GM19397 (cell line): ENCODE measurements at regions not wholly inside any gene's neighbourhood (a gene's known extent, or its start where the extent isn't known, plus 50 kb on each side); places are given as distances from the start of the nearest gene placed in this dataset.
"Not testable (repeated sequence)": the region's sequence is repeated elsewhere in the genome, so short reads cannot be mapped to it uniquely, and the experiment has no call there.

Experiments
- ATAC-seq: cut with Tn5 transposase; IDR thresholded peaks from one replicate; pipeline ENCODE4 v1.9.1; 2021; ENCODE audit warnings: mild to moderate bottlenecking, moderate library complexity; ENCODE audit not compliant: unreplicated experiment

DNA sequence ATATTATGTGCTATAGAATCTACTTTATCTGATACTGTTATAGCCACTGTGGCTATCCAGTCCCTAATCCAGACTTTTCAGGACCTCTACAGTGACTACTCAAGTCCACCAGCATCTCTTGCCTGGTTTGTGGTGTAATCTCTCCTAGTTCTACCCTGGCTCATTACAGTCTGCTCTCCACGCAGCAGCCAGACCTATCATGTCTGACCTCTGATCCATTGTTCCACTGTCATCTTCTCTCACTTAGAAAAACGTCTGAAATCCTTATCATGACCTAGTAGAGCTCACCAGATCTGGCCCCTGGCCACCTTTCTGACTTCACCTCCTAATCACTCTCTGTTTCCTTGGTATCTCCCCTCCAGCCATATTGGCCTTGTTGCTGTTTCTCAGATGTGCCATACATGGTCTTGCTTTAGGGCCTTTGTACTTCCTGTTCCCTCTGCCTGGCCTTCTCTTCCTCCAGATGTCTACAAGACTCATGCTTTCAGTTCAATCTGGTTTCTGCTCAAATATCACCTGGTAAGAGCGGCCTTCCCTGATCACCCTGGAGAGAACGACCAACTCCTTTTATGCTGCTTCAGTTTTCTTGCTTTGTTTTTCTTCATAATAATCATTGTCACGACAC is 475.5 kb downstream of the AACS start:
- ATAC-seq = no peak

GRCh38 chr12:125544960-125545359 is 479.7 kb downstream of the AACS start:
- ATAC-seq = no peak

- no peak for ATAC-seq
These were observed 483.9 kb downstream of the AACS start for GRCh38 chr12:125549171-125549570.

GRCh38 chr12:125549836-125550235 is 484.6 kb downstream of the AACS start:
- no peak for ATAC-seq

DNA sequence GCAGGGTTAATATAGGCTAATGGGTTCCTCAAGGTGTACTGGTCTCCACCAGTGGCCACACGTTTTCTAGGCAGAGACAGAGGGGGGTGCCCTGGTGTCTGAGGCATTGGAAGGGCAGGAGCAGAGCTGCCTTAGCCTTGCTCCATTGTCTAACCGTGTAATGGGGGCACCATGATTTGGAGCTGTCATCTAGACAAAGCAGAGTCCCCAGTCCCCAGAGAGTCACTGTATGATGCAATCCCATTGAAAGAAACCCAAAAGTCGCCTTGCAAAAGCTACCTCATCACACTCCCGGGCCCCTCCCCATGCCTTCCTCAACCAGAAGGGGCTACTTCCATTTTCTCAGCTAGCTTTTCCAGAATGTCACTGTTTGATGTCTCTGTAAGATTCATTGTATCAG is 487.1 kb downstream of the AACS start:
- ATAC-seq = no peak

- ATAC-seq = not testable (repeated sequence)
These were observed 495.8 kb downstream of the AACS start for GRCh38 chr12:125561008-125561407.

DNA sequence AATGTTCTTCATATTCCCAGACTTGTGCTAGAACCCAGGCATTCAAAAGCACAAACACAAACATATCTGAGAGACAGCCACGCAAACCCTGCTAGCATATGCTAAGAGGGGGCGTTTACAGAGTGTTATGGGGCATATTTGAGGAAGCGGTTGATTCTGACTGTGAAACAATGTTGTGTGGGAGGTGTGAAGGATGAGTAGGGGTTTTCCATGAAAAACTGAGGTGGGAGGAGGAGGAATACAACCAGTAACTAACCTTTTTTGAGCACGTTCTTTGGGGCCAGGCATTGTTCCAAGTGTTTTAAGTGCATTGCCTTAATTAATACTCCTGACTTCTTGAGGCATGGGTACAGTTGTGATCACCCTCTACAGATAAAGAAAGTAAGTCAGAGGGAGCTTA is 499.5 kb downstream of the AACS start:
- ATAC-seq = no peak

GRCh38 chr12:125567581-125567980 is 502.3 kb downstream of the AACS start:
- ATAC-seq = no peak

DNA sequence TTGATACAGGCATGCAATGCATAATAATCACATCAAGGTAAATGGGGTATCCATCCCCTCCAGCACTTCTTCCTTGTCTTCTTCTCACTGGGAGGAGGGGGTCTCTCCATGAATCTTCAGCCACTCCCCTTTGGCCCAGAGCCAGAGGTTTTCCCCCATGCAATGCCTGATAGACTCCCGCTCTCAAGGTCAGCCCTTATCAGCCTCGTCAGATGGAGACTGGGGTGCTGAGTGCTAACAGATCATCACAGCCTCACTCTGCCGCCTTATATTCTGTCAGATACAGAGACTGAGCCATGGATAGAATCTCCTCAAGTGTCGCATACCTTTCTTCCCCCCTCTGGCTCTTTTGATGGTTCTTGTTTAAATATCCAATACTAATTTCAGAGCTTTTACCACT is 503.1 kb downstream of the AACS start:
- ATAC-seq = no peak

DNA sequence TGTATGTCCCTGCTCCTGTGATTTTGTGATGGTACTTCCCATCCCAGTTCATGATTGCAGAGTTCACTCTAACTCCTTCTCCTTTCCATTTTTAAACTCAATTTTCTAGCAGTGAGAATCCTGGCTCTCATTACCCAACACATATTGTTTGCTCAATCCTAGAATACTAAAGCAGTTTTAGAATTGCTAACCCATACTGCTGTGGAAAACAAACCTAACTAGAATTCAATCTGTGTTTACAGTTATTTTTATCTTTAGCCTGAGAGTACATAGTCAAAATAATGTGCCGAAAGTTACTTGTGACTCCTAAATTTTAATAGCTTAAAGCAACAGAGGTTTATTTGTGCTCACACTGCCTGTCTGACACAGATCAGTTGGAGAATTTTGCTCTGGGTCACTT is 508.0 kb downstream of the AACS start:
- no peak for ATAC-seq

- ATAC-seq = no peak
These were observed 512.1 kb downstream of the AACS start for GRCh38 chr12:125577334-125577733.

DNA sequence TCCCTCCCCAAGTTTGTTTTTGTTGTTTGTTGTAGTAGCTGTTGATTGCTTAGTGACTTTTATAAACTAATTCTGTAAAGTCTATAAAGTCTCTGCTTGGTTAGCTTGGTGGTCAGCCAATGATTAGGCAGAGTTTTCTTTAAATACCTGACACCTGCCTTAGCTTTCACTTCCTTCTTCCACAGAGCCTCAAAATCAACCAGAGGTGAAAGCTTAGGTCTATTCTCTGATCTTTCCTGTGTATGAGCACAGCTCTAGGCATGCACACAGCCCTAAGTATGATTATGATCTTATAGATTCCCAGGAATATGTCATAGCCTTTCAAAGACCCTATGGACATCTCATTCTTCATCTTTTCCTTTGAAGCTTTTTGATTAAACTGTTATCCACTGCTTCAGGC is 514.7 kb downstream of the AACS start:
- ATAC-seq = no peak

DNA sequence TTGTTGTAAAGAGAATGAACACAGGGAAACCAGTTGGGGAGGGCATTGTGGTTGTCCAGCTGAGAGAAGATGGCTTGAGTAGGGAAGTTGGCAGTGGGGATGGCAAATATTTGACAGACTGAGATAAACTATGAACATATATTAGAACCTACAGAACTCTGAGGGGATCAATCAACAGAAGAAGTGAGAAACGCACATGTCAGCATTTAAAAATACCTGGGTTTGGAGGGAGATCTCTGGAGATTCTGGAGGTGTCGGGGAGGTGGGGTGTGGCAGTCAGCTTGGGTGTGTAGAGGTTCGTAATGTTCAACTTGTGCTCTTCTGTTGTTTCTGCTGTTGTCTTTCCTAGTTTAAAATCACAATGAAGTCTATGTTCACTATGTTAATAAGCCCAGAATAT is 517.8 kb downstream of the AACS start:
- ATAC-seq = no peak

GRCh38 chr12:125586441-125586840 is 521.2 kb downstream of the AACS start:
- ATAC-seq = no peak

GRCh38 chr12:125593269-125593668 is 528.0 kb downstream of the AACS start:
- no peak for ATAC-seq

GRCh38 chr12:125604976-125605375 is 539.7 kb downstream of the AACS start:
- no peak for ATAC-seq

DNA sequence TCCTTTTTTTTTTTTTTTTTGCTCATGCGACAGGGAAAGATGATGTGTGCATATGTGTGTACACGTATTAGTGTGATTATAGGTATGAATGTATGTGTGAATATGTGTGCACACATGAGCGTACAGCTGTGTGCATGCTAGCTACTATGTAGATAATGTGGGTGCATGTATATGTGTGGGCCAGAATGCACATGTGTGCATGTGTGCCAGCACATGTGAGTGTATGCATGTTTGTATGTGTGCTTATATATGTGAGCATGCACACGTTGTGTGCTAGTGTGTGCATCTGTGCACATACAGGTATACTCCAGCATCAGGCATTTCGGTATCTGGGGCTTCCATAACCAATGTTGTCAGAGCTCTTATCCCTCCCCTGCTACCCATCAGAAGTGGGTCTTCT is 541.1 kb downstream of the AACS start:
- ATAC-seq = no peak

DNA sequence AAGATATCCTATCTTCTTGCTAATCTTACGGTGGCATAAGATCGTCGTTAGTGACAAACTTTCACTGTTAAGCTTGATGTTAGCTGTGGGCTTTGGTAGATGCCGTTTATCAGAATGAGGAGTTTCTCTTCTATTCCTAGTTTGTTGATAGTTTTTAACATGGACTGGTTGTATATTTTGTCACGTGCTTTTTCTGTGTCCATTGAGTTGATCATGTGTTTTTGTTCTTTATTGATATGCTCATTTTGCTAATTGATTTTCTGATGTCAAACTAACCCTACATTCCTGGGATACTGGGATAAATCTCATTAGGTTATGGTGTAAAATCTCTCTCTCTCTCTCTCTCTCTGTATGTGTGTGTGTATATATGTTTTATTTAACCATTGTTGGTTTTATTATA is 545.1 kb downstream of the AACS start:
- ATAC-seq = no peak

GRCh38 chr12:125610971-125611370 is 545.7 kb downstream of the AACS start:
- no peak for ATAC-seq

- ATAC-seq = no peak
These were observed 548.8 kb downstream of the AACS start for GRCh38 chr12:125614058-125614457.

- ATAC-seq = no peak
These were observed 554.5 kb downstream of the AACS start for GRCh38 chr12:125619723-125620122.

- no peak for ATAC-seq
These were observed 568.5 kb downstream of the AACS start for GRCh38 chr12:125633686-125634085.

- no peak for ATAC-seq
These were observed 569.6 kb downstream of the AACS start for GRCh38 chr12:125634813-125635212.
